Tibial nerve (tissue), 4 donors: ENCODE measurements at regions not wholly inside any gene's neighbourhood (a gene's known extent, or its start where the extent isn't known, plus 50 kb on each side); places are given as distances from the start of the nearest gene placed in this dataset.
A peak's percentile ranks its signal among the peaks of the same experiment; 100 is the strongest.

Source experiments
- DNase-seq, 2 donors: peaks; one replicate each; pipeline ENCODE4 v3.0.0-alpha.2; 2019; ENCODE audit warnings: low spot score in 2 of 2
- H3K27ac ChIP-seq, 4 donors: fragments of 200-600 bp; sonication (generic) in 3 of 4; one replicate each; pipeline ENCODE4 v1.5.1; 2017 to 2019; ENCODE audit warnings: mild to moderate bottlenecking in 1 of 4
- H3K27me3 ChIP-seq, 2 donors: fragments of 200-600 bp; sonication (generic) in 1 of 2; one replicate each; pipeline versions ENCODE4 v1.5.1 to v1.6.0; 2017 to 2019
- H3K36me3 ChIP-seq, 3 donors: fragments of 200-600 bp; sonication (generic); one replicate each; pipeline ENCODE4 v1.5.1; 2018 to 2019
- H3K4me1 ChIP-seq, 4 donors: fragments of 200-600 bp; sonication (generic) in 3 of 4; one replicate each; pipeline ENCODE4 v1.5.1; 2017 to 2019
- H3K4me3 ChIP-seq, 4 donors: fragments of 200-600 bp; sonication (generic) in 3 of 4; one replicate each; pipeline ENCODE4 v1.5.1; 2017 to 2019; ENCODE audit warnings: mild to moderate bottlenecking in 1 of 4, moderate library complexity in 1 of 4
- H3K9me3 ChIP-seq, 4 donors: fragments of 200-600 bp; sonication (generic) in 3 of 4; one replicate each; pipeline ENCODE4 v1.5.1; 2017 to 2019
- CTCF ChIP-seq, 5 experiments: fragments of 200-600 bp in 3 of 5; fragments of 450-650 bp in 2 of 5; sonication (generic) in 3 of 5; IDR thresholded peaks; one replicate each; pipeline ENCODE4 v1.5.1; 2016 to 2019; ENCODE audit warnings: antibody characterized with exemption in 5 of 5, mild to moderate bottlenecking in 3 of 5, moderate library complexity in 2 of 5
- EP300 ChIP-seq, 2 donors: sonication (generic); formaldehyde crosslinking; IDR thresholded peaks; one replicate each; pipeline ENCODE4 v1.6.1; 2017; ENCODE audit warnings: antibody characterized with exemption in 2 of 2, mild to moderate bottlenecking in 1 of 2
- POLR2A ChIP-seq, 2 donors: fragments of 450-650 bp; IDR thresholded peaks; one replicate each; pipeline ENCODE4 v1.6.1; 2017; ENCODE audit warnings: antibody characterized with exemption in 2 of 2, mild to moderate bottlenecking in 2 of 2, moderate library complexity in 2 of 2
- WGBS, 2 donors: methylation state at CpG; one replicate each; pipeline ENCODE4 v1.1.5; 2018; 5-methylcytosine and 5-hydroxymethylcytosine counted together

GRCh38 chr4:117783716-117784115, 250.6 kb upstream of the NDST3 start:
- H3K9me3 ChIP-seq, result peaks cover 0 to 3% (median 0%) of the 10 kb centered on the region in 4 donors
- no peak for TF ChIP-seq CTCF (IDR thresholded peaks at IDR 0.05)
- TF ChIP-seq EP300 (IDR thresholded peaks at IDR 0.05), result no peak
- no peaks in the 10 kb centered on the region for H3K4me1 ChIP-seq
- no peak for DNase-seq
- no peaks in the 10 kb centered on the region for H3K36me3 ChIP-seq
- H3K27me3 ChIP-seq, result no peaks in the 10 kb centered on the region
- H3K4me3 ChIP-seq, result no peak overlapping the region
- 14 to 28% methylated on average over 2 of the region's 2 CpGs for WGBS, 2 donors
- peak overlapping the region in 1 of 4 donors; percentile 44 for H3K27ac ChIP-seq

GRCh38 chr4:117784266-117784665, 250.0 kb upstream of the NDST3 start:
- TF ChIP-seq EP300 (IDR thresholded peaks at IDR 0.05), result no peak
- no peak for TF ChIP-seq CTCF (IDR thresholded peaks at IDR 0.05)
- Histone ChIP-seq H3K4me1 (no peaks in the 10 kb centered on the region), H3K36me3 (no peaks in the 10 kb centered on the region), H3K9me3 (peaks cover 0 to 3% (median 0%) of the 10 kb centered on the region in 4 donors), H3K27me3 (no peaks in the 10 kb centered on the region), H3K27ac (peak overlapping the region in 1 of 4 donors; percentile 44), H3K4me3 (no peak overlapping the region)
- no peak for DNase-seq
- 24 to 28% methylated on average over 2 of the region's 2 CpGs for WGBS, 2 donors

GRCh38 chr4:117786566-117786965, 247.7 kb upstream of the NDST3 start:
- 90 to 91% methylated on average over 2 of the region's 2 CpGs for whole genome bisulfite sequencing, 2 donors
- Histone ChIP-seq H3K27ac (no peak overlapping the region), H3K27me3 (no peaks in the 10 kb centered on the region), H3K4me3 (no peak overlapping the region), H3K9me3 (peaks cover 0 to 3% (median 0%) of the 10 kb centered on the region in 4 donors), H3K36me3 (no peaks in the 10 kb centered on the region), H3K4me1 (no peaks in the 10 kb centered on the region)
- no peak for TF ChIP-seq CTCF (IDR thresholded peaks at IDR 0.05)
- TF ChIP-seq POLR2A (IDR thresholded peaks at IDR 0.05), result no peak
- TF ChIP-seq EP300 (IDR thresholded peaks at IDR 0.05), result no peak
- no peak for DNase-seq

GRCh38 chr4:117793845-117794480, 240.3 kb upstream of the NDST3 start:
- Histone ChIP-seq H3K36me3 (no peaks in the 10 kb centered on the region), H3K9me3 (no peaks in the 10 kb centered on the region), H3K4me1 (no peaks in the 10 kb centered on the region), H3K4me3 (no peak overlapping the region), H3K27ac (no peak overlapping the region), H3K27me3 (no peaks in the 10 kb centered on the region)
- no peak for DNase-seq
- no peak for TF ChIP-seq CTCF (IDR thresholded peaks at IDR 0.05)
- WGBS, 2 donors, result 44 to 52% methylated on average over 3 of the region's 3 CpGs

GRCh38 chr4:117796677-117797076, 237.6 kb upstream of the NDST3 start:
- WGBS, 2 donors, result 44 to 55% methylated on average over 1 of the region's 1 CpG
- no peak for DNase-seq
- TF ChIP-seq EP300 (IDR thresholded peaks at IDR 0.05), result no peak
- no peak for TF ChIP-seq POLR2A (IDR thresholded peaks at IDR 0.05)
- no peak for TF ChIP-seq CTCF (IDR thresholded peaks at IDR 0.05)
- Histone ChIP-seq H3K4me1 (no peaks in the 10 kb centered on the region), H3K36me3 (no peaks in the 10 kb centered on the region), H3K27ac (no peak overlapping the region), H3K27me3 (no peaks in the 10 kb centered on the region), H3K4me3 (no peak overlapping the region), H3K9me3 (no peaks in the 10 kb centered on the region)
